ENCODE measurements at regions not wholly inside any gene's neighbourhood (a gene's known extent, or its start where the extent isn't known, plus 50 kb on each side); places are given as distances from the start of the nearest gene placed in this dataset.

- H2BK5ac ChIP-seq (ENCODE audit: low read depth, low read length, poor library complexity), result no peak overlapping the region
- H3K4me3 ChIP-seq (ENCODE audit: low read depth, low read length), result no peak overlapping the region
- no peak overlapping the region for H3K4me2 ChIP-seq (ENCODE audit: low read length)
- DNase-seq, result no peak
- no peaks in the 10 kb centered on the region for H3K27me3 ChIP-seq (ENCODE audit: insufficient read depth, low read length)
- H2AK5ac ChIP-seq (ENCODE audit: low read length), result no peak overlapping the region
- H4K12ac ChIP-seq (ENCODE audit: low read depth, low read length), result no peak overlapping the region
- no peak overlapping the region for H4K91ac ChIP-seq (ENCODE audit: low read depth, low read length)
- no peaks in the 10 kb centered on the region for H3K79me2 ChIP-seq (ENCODE audit: control insufficient read depth, insufficient read depth, low read length, poor library complexity)
- no peak overlapping the region for H2AFZ ChIP-seq (ENCODE audit: insufficient read depth, low read length, poor library complexity)
- H2BK120ac ChIP-seq (ENCODE audit: insufficient read depth, low read length, poor library complexity), result no peak overlapping the region
- no CpG with 5 or more reads among the region's 7 CpGs for WGBS (ENCODE audit: extremely low coverage, insufficient coverage, insufficient read length)
- no peak overlapping the region for H3K27ac ChIP-seq (ENCODE audit: low read depth, low read length)
- no peaks in the 10 kb centered on the region for H3K79me1 ChIP-seq (ENCODE audit: low read length)
- H3K18ac ChIP-seq (ENCODE audit: low read length), result no peak overlapping the region
- no peak overlapping the region for H3K4ac ChIP-seq (ENCODE audit: low read depth, low read length)
- H3K23ac ChIP-seq (ENCODE audit: low read length), result no peak overlapping the region
- H2BK12ac ChIP-seq (ENCODE audit: low read length), result no peak overlapping the region
- no peak overlapping the region for H3K14ac ChIP-seq (ENCODE audit: low read length)
- H3K9me3 ChIP-seq (ENCODE audit: insufficient read depth, low read depth, low read length), result peaks cover 5% of the 10 kb centered on the region
- H3K9ac ChIP-seq (ENCODE audit: low read length), result no peak overlapping the region
- no peaks in the 10 kb centered on the region for H3K4me1 ChIP-seq (ENCODE audit: control insufficient read depth in 1 of 2, insufficient read depth in 2 of 2, low read length in 2 of 2)
- no peaks in the 10 kb centered on the region for H3K36me3 ChIP-seq (ENCODE audit: control insufficient read depth in 1 of 2, insufficient read depth in 2 of 2, low read length in 2 of 2)
- H4K8ac ChIP-seq (ENCODE audit: low read depth, low read length), result no peak overlapping the region
Observed at GRCh38 chr6:6518631-6519427, 69.7 kb upstream of the LY86 start.

GRCh38 chr6:6521961-6522482, 66.5 kb upstream of the LY86 start:
- no peak for DNase-seq
- Histone ChIP-seq H3K9me3 (ENCODE audit: insufficient read depth, low read depth, low read length) (peaks cover 6% of the 10 kb centered on the region), H2BK120ac (ENCODE audit: insufficient read depth, low read length, poor library complexity) (no peak overlapping the region), H3K4me3 (ENCODE audit: low read depth, low read length) (peak overlapping the region; percentile 43), H3K14ac (ENCODE audit: low read length) (no peak overlapping the region), H3K4ac (ENCODE audit: low read depth, low read length) (no peak overlapping the region), H2AFZ (ENCODE audit: insufficient read depth, low read length, poor library complexity) (no peak overlapping the region), H4K12ac (ENCODE audit: low read depth, low read length) (no peak overlapping the region), H4K8ac (ENCODE audit: low read depth, low read length) (no peak overlapping the region), H2BK12ac (ENCODE audit: low read length) (no peak overlapping the region), H2AK5ac (ENCODE audit: low read length) (no peak overlapping the region), H3K23ac (ENCODE audit: low read length) (peak overlapping the region; percentile 99), H3K36me3 (ENCODE audit: control insufficient read depth in 1 of 2, insufficient read depth in 2 of 2, low read length in 2 of 2) (no peaks in the 10 kb centered on the region), H3K79me1 (ENCODE audit: low read length) (no peaks in the 10 kb centered on the region), H2BK5ac (ENCODE audit: low read depth, low read length, poor library complexity) (no peak overlapping the region), H3K79me2 (ENCODE audit: control insufficient read depth, insufficient read depth, low read length, poor library complexity) (no peaks in the 10 kb centered on the region), H3K27ac (ENCODE audit: low read depth, low read length) (no peak overlapping the region), H3K4me1 (ENCODE audit: control insufficient read depth in 1 of 2, insufficient read depth in 2 of 2, low read length in 2 of 2) (no peaks in the 10 kb centered on the region), H3K27me3 (ENCODE audit: insufficient read depth, low read length) (no peaks in the 10 kb centered on the region), H3K18ac (ENCODE audit: low read length) (no peak overlapping the region), H3K4me2 (ENCODE audit: low read length) (no peak overlapping the region), H3K9ac (ENCODE audit: low read length) (no peak overlapping the region), H4K91ac (ENCODE audit: low read depth, low read length) (no peak overlapping the region)
- 99% methylated on average over 5 of the region's 8 CpGs for WGBS (ENCODE audit: extremely low coverage, insufficient coverage, insufficient read length)

- WGBS (ENCODE audit: extremely low coverage, insufficient coverage, insufficient read length), result no CpG with 5 or more reads among the region's 5 CpGs
Observed at GRCh38 chr6:6522709-6523108, 65.8 kb upstream of the LY86 start.

DNA sequence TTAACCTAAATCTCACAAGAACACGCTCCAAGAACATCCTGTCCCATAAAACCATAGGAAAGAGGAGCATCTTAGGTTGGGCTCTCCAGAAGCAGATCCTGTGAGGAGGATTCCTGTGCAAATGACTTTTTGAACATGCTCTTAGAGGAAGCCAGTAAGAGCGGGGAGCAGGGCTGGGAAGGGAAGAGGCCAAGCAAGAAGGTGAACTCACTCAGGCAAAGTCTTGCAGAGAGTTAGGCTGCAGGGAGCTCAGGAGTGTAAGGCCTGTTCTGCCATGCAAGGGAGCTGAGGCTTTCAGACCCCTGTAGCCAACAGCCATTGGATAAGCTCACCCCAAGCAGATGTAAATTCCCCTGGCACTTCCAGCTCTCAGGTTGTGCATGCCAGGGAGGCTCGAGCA, 63.6 kb upstream of the LY86 start:
- no peak overlapping the region for H4K12ac ChIP-seq (ENCODE audit: low read depth, low read length)
- no peaks in the 10 kb centered on the region for H3K79me2 ChIP-seq (ENCODE audit: control insufficient read depth, insufficient read depth, low read length, poor library complexity)
- no peak overlapping the region for H3K23ac ChIP-seq (ENCODE audit: low read length)
- no peak overlapping the region for H4K8ac ChIP-seq (ENCODE audit: low read depth, low read length)
- no peak overlapping the region for H3K4me2 ChIP-seq (ENCODE audit: low read length)
- no peak overlapping the region for H3K18ac ChIP-seq (ENCODE audit: low read length)
- H3K4ac ChIP-seq (ENCODE audit: low read depth, low read length), result no peak overlapping the region
- H4K91ac ChIP-seq (ENCODE audit: low read depth, low read length), result no peak overlapping the region
- no peak overlapping the region for H3K4me3 ChIP-seq (ENCODE audit: low read depth, low read length)
- no peak overlapping the region for H2BK120ac ChIP-seq (ENCODE audit: insufficient read depth, low read length, poor library complexity)
- H3K9ac ChIP-seq (ENCODE audit: low read length), result no peak overlapping the region
- no peak overlapping the region for H2BK5ac ChIP-seq (ENCODE audit: low read depth, low read length, poor library complexity)
- H3K27ac ChIP-seq (ENCODE audit: low read depth, low read length), result no peak overlapping the region
- H3K36me3 ChIP-seq (ENCODE audit: control insufficient read depth in 1 of 2, insufficient read depth in 2 of 2, low read length in 2 of 2), result no peaks in the 10 kb centered on the region
- WGBS (ENCODE audit: extremely low coverage, insufficient coverage, insufficient read length), result no CpG with 5 or more reads among the region's 3 CpGs
- H3K4me1 ChIP-seq (ENCODE audit: control insufficient read depth in 1 of 2, insufficient read depth in 2 of 2, low read length in 2 of 2), result no peaks in the 10 kb centered on the region
- H3K79me1 ChIP-seq (ENCODE audit: low read length), result no peaks in the 10 kb centered on the region
- no peak for DNase-seq
- no peak overlapping the region for H2AFZ ChIP-seq (ENCODE audit: insufficient read depth, low read length, poor library complexity)
- no peak overlapping the region for H3K14ac ChIP-seq (ENCODE audit: low read length)
- H2BK12ac ChIP-seq (ENCODE audit: low read length), result no peak overlapping the region
- no peak overlapping the region for H2AK5ac ChIP-seq (ENCODE audit: low read length)
- H3K27me3 ChIP-seq (ENCODE audit: insufficient read depth, low read length), result no peaks in the 10 kb centered on the region
- H3K9me3 ChIP-seq (ENCODE audit: insufficient read depth, low read depth, low read length), result peaks cover 6% of the 10 kb centered on the region

More at GRCh38 chr6:6522709-6523108, 65.8 kb upstream of the LY86 start:
- no peak overlapping the region for H2BK120ac ChIP-seq (ENCODE audit: insufficient read depth, low read length, poor library complexity)
- no peak overlapping the region for H3K23ac ChIP-seq (ENCODE audit: low read length)
- no peak overlapping the region for H2AK5ac ChIP-seq (ENCODE audit: low read length)
- no peak overlapping the region for H3K4me3 ChIP-seq (ENCODE audit: low read depth, low read length)
- H4K91ac ChIP-seq (ENCODE audit: low read depth, low read length), result no peak overlapping the region
- no peaks in the 10 kb centered on the region for H3K4me1 ChIP-seq (ENCODE audit: control insufficient read depth in 1 of 2, insufficient read depth in 2 of 2, low read length in 2 of 2)
- no peak overlapping the region for H2BK5ac ChIP-seq (ENCODE audit: low read depth, low read length, poor library complexity)
- no peak overlapping the region for H3K9ac ChIP-seq (ENCODE audit: low read length)
- H3K27me3 ChIP-seq (ENCODE audit: insufficient read depth, low read length), result no peaks in the 10 kb centered on the region
- no peak overlapping the region for H3K14ac ChIP-seq (ENCODE audit: low read length)
- no peak overlapping the region for H2BK12ac ChIP-seq (ENCODE audit: low read length)
- H2AFZ ChIP-seq (ENCODE audit: insufficient read depth, low read length, poor library complexity), result no peak overlapping the region
- H3K36me3 ChIP-seq (ENCODE audit: control insufficient read depth in 1 of 2, insufficient read depth in 2 of 2, low read length in 2 of 2), result no peaks in the 10 kb centered on the region
- no peaks in the 10 kb centered on the region for H3K79me1 ChIP-seq (ENCODE audit: low read length)
- no peaks in the 10 kb centered on the region for H3K79me2 ChIP-seq (ENCODE audit: control insufficient read depth, insufficient read depth, low read length, poor library complexity)
- no peak overlapping the region for H3K18ac ChIP-seq (ENCODE audit: low read length)
- no peak overlapping the region for H3K4ac ChIP-seq (ENCODE audit: low read depth, low read length)
- no peak overlapping the region for H4K8ac ChIP-seq (ENCODE audit: low read depth, low read length)
- H4K12ac ChIP-seq (ENCODE audit: low read depth, low read length), result no peak overlapping the region
- no peak for DNase-seq
- peaks cover 6% of the 10 kb centered on the region for H3K9me3 ChIP-seq (ENCODE audit: insufficient read depth, low read depth, low read length)
- no peak overlapping the region for H3K4me2 ChIP-seq (ENCODE audit: low read length)
- no peak overlapping the region for H3K27ac ChIP-seq (ENCODE audit: low read depth, low read length)

Measured in trophoblast cell (in vitro differentiated cells and primary cell).